Uterus (tissue), 2 donors: ENCODE measurements at regions not wholly inside any gene's neighbourhood (a gene's known extent, or its start where the extent isn't known, plus 50 kb on each side); places are given as distances from the start of the nearest gene placed in this dataset.

Source experiments
- POLR2A ChIP-seq, 2 donors: fragments of 450-650 bp; IDR thresholded peaks; one replicate each; pipeline ENCODE4 v1.6.1; 2016; ENCODE audit warnings: antibody characterized with exemption in 2 of 2, mild to moderate bottlenecking in 1 of 2, moderate library complexity in 1 of 2
- TF ChIP-seq, protein P1 (sequence below), 4 experiments: fragments of 200-600 bp in 2 of 4; fragments of 450-650 bp in 2 of 4; sonication (generic) in 2 of 4; IDR thresholded peaks; one replicate each; pipeline ENCODE4 v1.5.1; 2016 to 2019; ENCODE audit warnings: antibody characterized with exemption in 4 of 4, mild to moderate bottlenecking in 2 of 4, moderate library complexity in 1 of 4

DNA sequence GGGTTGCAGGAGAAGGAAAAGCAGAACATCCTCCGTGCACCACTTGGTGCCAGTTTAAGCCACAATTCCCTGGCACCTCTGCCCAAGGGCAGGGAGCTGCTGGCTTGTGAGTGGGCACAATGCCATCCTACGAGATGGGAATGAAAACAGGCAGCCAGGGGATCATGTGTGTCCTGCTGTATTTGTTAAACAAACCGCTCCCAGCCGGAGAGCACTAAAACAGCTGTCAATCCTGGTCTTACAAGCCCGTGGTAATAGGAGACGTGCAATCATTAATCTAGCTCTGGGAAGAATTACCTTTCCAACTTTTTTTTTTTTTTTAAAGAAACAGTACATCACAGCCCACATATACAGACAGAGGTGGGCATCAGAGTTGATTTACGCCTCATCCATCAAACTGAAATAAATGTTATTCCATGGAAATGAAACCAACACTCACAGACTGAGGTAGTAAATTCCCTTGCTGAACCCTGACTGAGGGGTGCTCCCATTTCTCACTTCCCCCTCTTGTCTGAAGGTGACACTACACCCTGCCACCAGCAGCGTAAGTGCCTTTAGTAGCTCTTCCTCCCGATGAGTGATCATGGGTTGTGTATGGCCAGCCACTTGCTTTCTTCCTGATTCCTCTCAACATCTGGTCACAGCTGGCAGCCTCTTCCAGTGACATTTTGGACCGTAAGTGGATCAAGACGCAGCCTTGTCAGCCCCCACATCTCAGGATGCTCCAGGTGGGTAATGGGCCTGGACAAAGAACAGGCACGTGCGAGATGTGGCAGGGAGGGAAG, 143.8 kb downstream of the TEX36 start:
- TF ChIP-seq, protein P1, sequence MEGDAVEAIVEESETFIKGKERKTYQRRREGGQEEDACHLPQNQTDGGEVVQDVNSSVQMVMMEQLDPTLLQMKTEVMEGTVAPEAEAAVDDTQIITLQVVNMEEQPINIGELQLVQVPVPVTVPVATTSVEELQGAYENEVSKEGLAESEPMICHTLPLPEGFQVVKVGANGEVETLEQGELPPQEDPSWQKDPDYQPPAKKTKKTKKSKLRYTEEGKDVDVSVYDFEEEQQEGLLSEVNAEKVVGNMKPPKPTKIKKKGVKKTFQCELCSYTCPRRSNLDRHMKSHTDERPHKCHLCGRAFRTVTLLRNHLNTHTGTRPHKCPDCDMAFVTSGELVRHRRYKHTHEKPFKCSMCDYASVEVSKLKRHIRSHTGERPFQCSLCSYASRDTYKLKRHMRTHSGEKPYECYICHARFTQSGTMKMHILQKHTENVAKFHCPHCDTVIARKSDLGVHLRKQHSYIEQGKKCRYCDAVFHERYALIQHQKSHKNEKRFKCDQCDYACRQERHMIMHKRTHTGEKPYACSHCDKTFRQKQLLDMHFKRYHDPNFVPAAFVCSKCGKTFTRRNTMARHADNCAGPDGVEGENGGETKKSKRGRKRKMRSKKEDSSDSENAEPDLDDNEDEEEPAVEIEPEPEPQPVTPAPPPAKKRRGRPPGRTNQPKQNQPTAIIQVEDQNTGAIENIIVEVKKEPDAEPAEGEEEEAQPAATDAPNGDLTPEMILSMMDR (IDR thresholded peaks at IDR 0.05): no peak
- TF ChIP-seq POLR2A (IDR thresholded peaks at IDR 0.05): no peak
